CD4-positive, CD25-positive, alpha-beta regulatory T cell (primary cell): ENCODE measurements at regions not wholly inside any gene's neighbourhood (a gene's known extent, or its start where the extent isn't known, plus 50 kb on each side); places are given as distances from the start of the nearest gene placed in this dataset.

Source experiments
- ATAC-seq, 2 donors: fragments of 150-1000 bp; cut with Tn5 transposase; one replicate each; pipeline ENCODE4 v1.10.0; 2021; ENCODE audit warnings: low read depth in 2 of 2, moderate number of reproducible peaks in 2 of 2, moderate library complexity in 1 of 2
- DNase-seq, 3 donors: peaks; one replicate each; pipeline versions ENCODE4 v3.0.0 to v3.0.0-alpha.2; 2012 to 2022; ENCODE audit warnings: mixed read lengths in 1 of 3
- H3K27ac ChIP-seq: one replicate; pipeline ENCODE4 v1.7.0; 2013; ENCODE audit warnings: mild to moderate bottlenecking, low read length; ENCODE audit not compliant: insufficient read depth, poor library complexity, severe bottlenecking
- H3K27me3 ChIP-seq: one replicate; pipeline ENCODE4 v1.7.0; 2013; ENCODE audit warnings: low read length; ENCODE audit not compliant: control insufficient read depth, insufficient read depth
- H3K36me3 ChIP-seq: one replicate; pipeline ENCODE4 v1.7.0; 2013; ENCODE audit warnings: mild to moderate bottlenecking, low read length, moderate library complexity; ENCODE audit not compliant: control insufficient read depth, insufficient read depth
- H3K4me1 ChIP-seq: 2 replicates; pipeline ENCODE4 v1.7.0; 2013; ENCODE audit warnings: mild to moderate bottlenecking, low read length; ENCODE audit not compliant: insufficient read depth, control insufficient read depth, poor library complexity, severe bottlenecking
- H3K4me3 ChIP-seq: one replicate; pipeline ENCODE4 v1.7.0; 2013; ENCODE audit warnings: low read depth, mild to moderate bottlenecking, low read length, moderate library complexity
- H3K9me3 ChIP-seq, 2 experiments: 1 replicate in 1 of 2; 2 replicates in 1 of 2; pipeline ENCODE4 v1.7.0; 2013; ENCODE audit warnings: low read length in 2 of 2, mild to moderate bottlenecking in 1 of 2, moderate library complexity in 1 of 2; ENCODE audit not compliant: control insufficient read depth in 2 of 2
- H3K27ac Mint-ChIP-seq, 3 donors: one replicate each; pipeline ENCODE4 v1.8.0; 2020 to 2022; ENCODE audit warnings: mild to moderate bottlenecking in 3 of 3, mixed read lengths in 3 of 3, moderate library complexity in 2 of 3
- H3K27me3 Mint-ChIP-seq: one replicate; pipeline ENCODE4 v1.8.0; 2022; ENCODE audit warnings: mild to moderate bottlenecking, mixed read lengths
- H3K36me3 Mint-ChIP-seq: one replicate; pipeline ENCODE4 v1.8.0; 2020; ENCODE audit warnings: mixed read lengths
- H3K4me1 Mint-ChIP-seq, 4 donors: one replicate each; pipeline ENCODE4 v1.8.0; 2020 to 2022; ENCODE audit warnings: mixed read lengths in 4 of 4, mild to moderate bottlenecking in 1 of 4
- H3K4me3 Mint-ChIP-seq, 4 donors: one replicate each; pipeline ENCODE4 v1.8.0; 2020 to 2022; ENCODE audit warnings: mild to moderate bottlenecking in 4 of 4, mixed read lengths in 4 of 4, moderate library complexity in 3 of 4
- H3K9me3 Mint-ChIP-seq, 7 donors: one replicate each; pipeline ENCODE4 v1.8.0; 2020 to 2022; ENCODE audit warnings: mixed read lengths in 7 of 7, mild to moderate bottlenecking in 3 of 7, moderate library complexity in 2 of 7

GRCh38 chr1:189538271-189538670 lies 939.4 kb downstream of the BRINP3 start:
- H3K4me1 Mint-ChIP-seq: no peaks in the 10 kb centered on the region
- no peak overlapping the region for H3K27ac Mint-ChIP-seq
- no peaks in the 10 kb centered on the region for H3K27me3 ChIP-seq
- peaks cover 0 to 2% of the 10 kb centered on the region in 2 experiments for H3K9me3 ChIP-seq
- peaks cover 0 to 20% (median 7%) of the 10 kb centered on the region in 7 donors for H3K9me3 Mint-ChIP-seq
- H3K36me3 Mint-ChIP-seq: no peaks in the 10 kb centered on the region
- DNase-seq (no peak), ATAC-seq (no peak)
- no peaks in the 10 kb centered on the region for H3K36me3 ChIP-seq
- no peaks in the 10 kb centered on the region for H3K27me3 Mint-ChIP-seq
- no peak overlapping the region for H3K4me3 ChIP-seq
- no peak overlapping the region for H3K27ac ChIP-seq
- no peak overlapping the region for H3K4me3 Mint-ChIP-seq
- H3K4me1 ChIP-seq: no peaks in the 10 kb centered on the region

- Mint-ChIP-seq H3K9me3 (peaks cover 2 to 13% (median 3%) of the 10 kb centered on the region in 7 donors), H3K4me1 (no peaks in the 10 kb centered on the region), H3K27me3 (no peaks in the 10 kb centered on the region), H3K4me3 (no peak overlapping the region), H3K27ac (no peak overlapping the region), H3K36me3 (no peaks in the 10 kb centered on the region)
- ATAC-seq: no peak
- H3K4me3 ChIP-seq: no peak overlapping the region
- H3K4me1 ChIP-seq: no peaks in the 10 kb centered on the region
- H3K27ac ChIP-seq: no peak overlapping the region
- H3K36me3 ChIP-seq: no peaks in the 10 kb centered on the region
- no peak for DNase-seq
- no peaks in the 10 kb centered on the region for H3K9me3 ChIP-seq
- H3K27me3 ChIP-seq: no peaks in the 10 kb centered on the region
These were observed 927.2 kb downstream of the BRINP3 start for GRCh38 chr1:189550498-189550897.

GRCh38 chr1:189563784-189564183 lies 913.9 kb downstream of the BRINP3 start:
- Histone ChIP-seq H3K4me3 (no peak overlapping the region), H3K9me3 (peaks cover 0 to 1% of the 10 kb centered on the region in 2 experiments), H3K36me3 (no peaks in the 10 kb centered on the region), H3K27me3 (no peaks in the 10 kb centered on the region), H3K4me1 (no peaks in the 10 kb centered on the region), H3K27ac (no peak overlapping the region)
- Mint-ChIP-seq H3K27ac (no peak overlapping the region), H3K27me3 (no peaks in the 10 kb centered on the region), H3K36me3 (no peaks in the 10 kb centered on the region), H3K4me1 (no peaks in the 10 kb centered on the region), H3K9me3 (peaks cover 4 to 26% (median 8%) of the 10 kb centered on the region in 7 donors), H3K4me3 (no peak overlapping the region)
- no peak for DNase-seq
- ATAC-seq: no peak

GRCh38 chr1:189567890-189568289 lies 909.8 kb downstream of the BRINP3 start:
- Histone ChIP-seq H3K36me3 (no peaks in the 10 kb centered on the region), H3K4me1 (no peaks in the 10 kb centered on the region), H3K27me3 (no peaks in the 10 kb centered on the region), H3K9me3 (no peaks in the 10 kb centered on the region), H3K27ac (no peak overlapping the region), H3K4me3 (no peak overlapping the region)
- Mint-ChIP-seq H3K4me1 (no peaks in the 10 kb centered on the region), H3K4me3 (no peak overlapping the region), H3K9me3 (peaks cover 0 to 18% (median 7%) of the 10 kb centered on the region in 7 donors), H3K27me3 (no peaks in the 10 kb centered on the region), H3K27ac (no peak overlapping the region), H3K36me3 (no peaks in the 10 kb centered on the region)
- DNase-seq: no peak
- no peak for ATAC-seq

- H3K4me1 Mint-ChIP-seq: no peaks in the 10 kb centered on the region
- Histone ChIP-seq H3K4me1 (no peaks in the 10 kb centered on the region), H3K27ac (no peak overlapping the region), H3K9me3 (peaks cover 0 to 4% of the 10 kb centered on the region in 2 experiments), H3K36me3 (no peaks in the 10 kb centered on the region), H3K27me3 (no peaks in the 10 kb centered on the region), H3K4me3 (no peak overlapping the region)
- H3K4me3 Mint-ChIP-seq: no peak overlapping the region
- no peak for DNase-seq
- peaks cover 2 to 18% (median 9%) of the 10 kb centered on the region in 7 donors for H3K9me3 Mint-ChIP-seq
- H3K36me3 Mint-ChIP-seq: no peaks in the 10 kb centered on the region
- ATAC-seq: no peak
- no peaks in the 10 kb centered on the region for H3K27me3 Mint-ChIP-seq
- no peak overlapping the region for H3K27ac Mint-ChIP-seq
These were observed 881.5 kb downstream of the BRINP3 start for GRCh38 chr1:189596197-189596596.

- DNase-seq (no peak), ATAC-seq (no peak)
- Mint-ChIP-seq H3K27ac (no peak overlapping the region), H3K36me3 (no peaks in the 10 kb centered on the region), H3K4me1 (no peaks in the 10 kb centered on the region), H3K27me3 (no peaks in the 10 kb centered on the region), H3K4me3 (no peak overlapping the region), H3K9me3 (peaks cover 2 to 18% (median 9%) of the 10 kb centered on the region in 7 donors)
- H3K4me3 ChIP-seq: no peak overlapping the region
- no peaks in the 10 kb centered on the region for H3K4me1 ChIP-seq
- no peaks in the 10 kb centered on the region for H3K27me3 ChIP-seq
- no peak overlapping the region for H3K27ac ChIP-seq
- no peaks in the 10 kb centered on the region for H3K36me3 ChIP-seq
- H3K9me3 ChIP-seq: peaks cover 0 to 4% of the 10 kb centered on the region in 2 experiments
These were observed 880.6 kb downstream of the BRINP3 start for GRCh38 chr1:189597083-189597482.

GRCh38 chr1:189605226-189605625 lies 872.4 kb downstream of the BRINP3 start:
- H3K27me3 Mint-ChIP-seq: no peaks in the 10 kb centered on the region
- no peak for ATAC-seq
- Histone ChIP-seq H3K9me3 (no peaks in the 10 kb centered on the region), H3K36me3 (no peaks in the 10 kb centered on the region), H3K4me1 (no peaks in the 10 kb centered on the region), H3K27me3 (no peaks in the 10 kb centered on the region), H3K4me3 (no peak overlapping the region), H3K27ac (no peak overlapping the region)
- H3K27ac Mint-ChIP-seq: no peak overlapping the region
- no peak for DNase-seq
- H3K4me1 Mint-ChIP-seq: no peaks in the 10 kb centered on the region
- H3K36me3 Mint-ChIP-seq: no peaks in the 10 kb centered on the region
- H3K9me3 Mint-ChIP-seq: peaks cover 0 to 12% (median 0%) of the 10 kb centered on the region in 7 donors
- no peak overlapping the region for H3K4me3 Mint-ChIP-seq

GRCh38 chr1:189606047-189606446 lies 871.6 kb downstream of the BRINP3 start:
- Histone ChIP-seq H3K4me1 (no peaks in the 10 kb centered on the region), H3K9me3 (no peaks in the 10 kb centered on the region), H3K4me3 (no peak overlapping the region), H3K36me3 (no peaks in the 10 kb centered on the region), H3K27me3 (no peaks in the 10 kb centered on the region), H3K27ac (no peak overlapping the region)
- ATAC-seq: no peak
- Mint-ChIP-seq H3K9me3 (peaks cover 0 to 12% (median 0%) of the 10 kb centered on the region in 7 donors), H3K4me3 (no peak overlapping the region), H3K27ac (no peak overlapping the region), H3K36me3 (no peaks in the 10 kb centered on the region), H3K27me3 (no peaks in the 10 kb centered on the region), H3K4me1 (no peaks in the 10 kb centered on the region)
- no peak for DNase-seq
